ENCODE measurements at regions not wholly inside any gene's neighbourhood (a gene's known extent, or its start where the extent isn't known, plus 50 kb on each side); places are given as distances from the start of the nearest gene placed in this dataset.

- peaks cover 46% of the 10 kb centered on the region for H3K27me3 Mint-ChIP-seq (ENCODE audit: low read depth, unreplicated experiment)
- H3K4me3 Mint-ChIP-seq (ENCODE audit: unreplicated experiment) = no peak overlapping the region
These were observed 59.4 kb upstream of the DRD2 start for GRCh38 chr11:113534625-113535024.

GRCh38 chr11:113533425-113533698 is 58.2 kb upstream of the DRD2 start:
- H3K4me2 ChIP-seq (ENCODE audit: low read length) = no peak overlapping the region
- no peaks in the 10 kb centered on the region for H3K4me1 ChIP-seq (ENCODE audit: insufficient read depth, low read length)
- Mint-ChIP-seq H3K27me3 (ENCODE audit: low read depth, unreplicated experiment) (peaks cover 42% of the 10 kb centered on the region), H3K4me1 (ENCODE audit: low read depth, unreplicated experiment) (peaks cover 12% of the 10 kb centered on the region), H3K36me3 (ENCODE audit: low read depth, unreplicated experiment) (no peaks in the 10 kb centered on the region), H3K4me3 (ENCODE audit: unreplicated experiment) (no peak overlapping the region), H3K27ac (ENCODE audit: unreplicated experiment) (no peak overlapping the region), H3K9me3 (ENCODE audit: unreplicated experiment) (no peaks in the 10 kb centered on the region)
- H4K20me1 ChIP-seq (ENCODE audit: insufficient read depth, low read length) = no peaks in the 10 kb centered on the region
- FAIRE-seq (no peak), DNase-seq (ENCODE audit: low read depth) (no peak)
- H3K36me3 ChIP-seq (ENCODE audit: insufficient read depth, low read length) = no peaks in the 10 kb centered on the region
- no peak overlapping the region for H2AFZ ChIP-seq (ENCODE audit: low read depth, low read length)
- TF ChIP-seq CTCF (IDR thresholded peaks at IDR 0.05; ENCODE audit: insufficient read depth, low read depth, low read length) (no peak), EZH2 (IDR thresholded peaks at IDR 0.05; ENCODE audit: insufficient read depth, low read length) (no peak)
- no peak overlapping the region for H3K9ac ChIP-seq (ENCODE audit: low read length)
- no peak overlapping the region for H3K27ac ChIP-seq (ENCODE audit: low read depth, low read length)
- H3K9me3 ChIP-seq (ENCODE audit: insufficient read depth, low read depth, low read length) = no peaks in the 10 kb centered on the region
- peaks cover 8% of the 10 kb centered on the region for H3K27me3 ChIP-seq (ENCODE audit: insufficient read depth, low read length)
- H3K4me3 ChIP-seq (ENCODE audit: insufficient read depth, low read depth, low read length) = no peak overlapping the region
- no peaks in the 10 kb centered on the region for H3K79me2 ChIP-seq (ENCODE audit: insufficient read depth, low read length)

More at GRCh38 chr11:113534625-113535024, 59.4 kb upstream of the DRD2 start:
- Mint-ChIP-seq H3K36me3 (ENCODE audit: low read depth, unreplicated experiment) (no peaks in the 10 kb centered on the region), H3K4me1 (ENCODE audit: low read depth, unreplicated experiment) (peaks cover 3% of the 10 kb centered on the region), H3K9me3 (ENCODE audit: unreplicated experiment) (no peaks in the 10 kb centered on the region), H3K27ac (ENCODE audit: unreplicated experiment) (no peak overlapping the region)
- Histone ChIP-seq H3K9me3 (ENCODE audit: insufficient read depth, low read depth, low read length) (no peaks in the 10 kb centered on the region), H3K9ac (ENCODE audit: low read length) (no peak overlapping the region), H3K27me3 (ENCODE audit: insufficient read depth, low read length) (peaks cover 12% of the 10 kb centered on the region), H2AFZ (ENCODE audit: low read depth, low read length) (no peak overlapping the region), H3K79me2 (ENCODE audit: insufficient read depth, low read length) (no peaks in the 10 kb centered on the region), H4K20me1 (ENCODE audit: insufficient read depth, low read length) (no peaks in the 10 kb centered on the region), H3K27ac (ENCODE audit: low read depth, low read length) (no peak overlapping the region), H3K4me1 (ENCODE audit: insufficient read depth, low read length) (no peaks in the 10 kb centered on the region), H3K4me2 (ENCODE audit: low read length) (no peak overlapping the region), H3K4me3 (ENCODE audit: insufficient read depth, low read depth, low read length) (no peak overlapping the region), H3K36me3 (ENCODE audit: insufficient read depth, low read length) (no peaks in the 10 kb centered on the region)
- TF ChIP-seq EZH2 (IDR thresholded peaks at IDR 0.05; ENCODE audit: insufficient read depth, low read length) (no peak), CTCF (IDR thresholded peaks at IDR 0.05; ENCODE audit: insufficient read depth, low read depth, low read length) (no peak)
- no peak for DNase-seq (ENCODE audit: low read depth)
- no peak for FAIRE-seq

- Histone ChIP-seq H3K79me2 (ENCODE audit: insufficient read depth, low read length) (no peaks in the 10 kb centered on the region), H3K36me3 (ENCODE audit: insufficient read depth, low read length) (no peaks in the 10 kb centered on the region), H3K9ac (ENCODE audit: low read length) (no peak overlapping the region), H3K27ac (ENCODE audit: low read depth, low read length) (no peak overlapping the region), H3K9me3 (ENCODE audit: insufficient read depth, low read depth, low read length) (no peaks in the 10 kb centered on the region), H3K4me3 (ENCODE audit: insufficient read depth, low read depth, low read length) (no peak overlapping the region), H2AFZ (ENCODE audit: low read depth, low read length) (no peak overlapping the region), H3K4me1 (ENCODE audit: insufficient read depth, low read length) (no peaks in the 10 kb centered on the region), H3K4me2 (ENCODE audit: low read length) (no peak overlapping the region), H4K20me1 (ENCODE audit: insufficient read depth, low read length) (no peaks in the 10 kb centered on the region), H3K27me3 (ENCODE audit: insufficient read depth, low read length) (peaks cover 3% of the 10 kb centered on the region)
- Mint-ChIP-seq H3K27me3 (ENCODE audit: low read depth, unreplicated experiment) (peaks cover 38% of the 10 kb centered on the region), H3K27ac (ENCODE audit: unreplicated experiment) (no peak overlapping the region), H3K36me3 (ENCODE audit: low read depth, unreplicated experiment) (no peaks in the 10 kb centered on the region), H3K9me3 (ENCODE audit: unreplicated experiment) (no peaks in the 10 kb centered on the region), H3K4me3 (ENCODE audit: unreplicated experiment) (no peak overlapping the region), H3K4me1 (ENCODE audit: low read depth, unreplicated experiment) (peaks cover 12% of the 10 kb centered on the region)
- DNase-seq (ENCODE audit: low read depth) (peak; percentile 40), FAIRE-seq (no peak)
- TF ChIP-seq EZH2 (IDR thresholded peaks at IDR 0.05; ENCODE audit: insufficient read depth, low read length) = no peak
- peak; percentile 93 for TF ChIP-seq CTCF (IDR thresholded peaks at IDR 0.05; ENCODE audit: insufficient read depth, low read depth, low read length)
These were observed 57.7 kb upstream of the DRD2 start for GRCh38 chr11:113532697-113533424.

All from astrocyte (in vitro differentiated cells and primary cell).